ENCODE measurements at regions not wholly inside any gene's neighbourhood (a gene's known extent, or its start where the extent isn't known, plus 50 kb on each side); places are given as distances from the start of the nearest gene placed in this dataset.

DNA sequence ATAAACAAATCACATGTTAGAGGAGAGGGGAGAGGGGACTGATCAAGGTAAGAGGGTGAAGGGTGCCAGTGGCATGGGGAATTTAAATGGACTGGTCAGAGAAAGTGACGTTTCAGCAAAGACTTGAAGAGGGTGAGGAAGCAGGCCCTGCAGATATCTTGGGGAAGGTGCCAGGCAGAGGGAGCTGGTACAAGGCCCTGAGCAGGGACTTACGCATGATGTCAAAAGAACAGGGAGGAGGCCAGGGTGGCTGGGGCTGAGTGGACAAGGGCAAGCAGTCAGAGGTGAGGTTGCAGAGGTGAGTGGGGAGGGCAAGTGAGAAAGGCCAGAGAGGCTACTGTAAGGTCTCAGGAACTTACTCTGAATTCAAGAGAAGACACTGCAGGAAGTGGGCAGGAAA lies 53.3 kb upstream of the RMP24 start:
- TF ChIP-seq ARNT (IDR thresholded peaks at IDR 0.05) (no peak), FOXA1 (IDR thresholded peaks at IDR 0.05) (no peak), TARDBP (IDR thresholded peaks at IDR 0.05) (no peak), FOXK2 (IDR thresholded peaks at IDR 0.05) (no peak), HDGF (IDR thresholded peaks at IDR 0.05; ENCODE audit: borderline replicate concordance) (no peak), LEF1 (IDR thresholded peaks at IDR 0.05; ENCODE audit: borderline replicate concordance) (no peak), BHLHE40 (IDR thresholded peaks at IDR 0.05; ENCODE audit: borderline replicate concordance) (no peak)
- ChIA-PET POLR2A (no interaction called here), CTCF (interaction anchor here (1.1 kb wide), 1 partner anchor 31 kb away, joined by 6 read pairs; no protein-coding TSS in a partner anchor)
- DNase-seq (ENCODE audit: extremely low spot score) = no peak

DNA sequence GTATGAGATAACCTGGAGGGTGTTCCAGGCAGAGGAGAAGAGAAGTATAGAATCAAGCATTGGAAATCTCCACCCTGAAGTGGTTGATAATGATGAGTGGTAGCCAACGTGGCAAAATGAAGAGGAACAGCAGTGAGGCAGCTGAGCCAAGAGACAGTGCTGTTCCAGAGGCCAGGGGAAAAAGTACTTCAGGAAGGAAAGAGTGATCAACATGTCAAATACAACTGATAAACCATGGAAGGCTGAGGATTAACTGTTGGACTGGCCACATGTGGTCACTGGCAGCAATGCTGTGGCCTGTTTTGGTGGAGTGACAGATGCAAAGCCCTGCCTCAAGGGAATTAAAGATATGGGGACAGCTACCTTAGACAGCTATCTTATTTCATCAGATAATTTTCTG lies 51.9 kb upstream of the RMP24 start:
- CTCF ChIA-PET = no interaction called here
- DNase-seq (ENCODE audit: extremely low spot score) = no peak
- POLR2A ChIA-PET = no interaction called here
- no peak for TF ChIP-seq FOXK2 (IDR thresholded peaks at IDR 0.05)
- TF ChIP-seq HDGF (IDR thresholded peaks at IDR 0.05; ENCODE audit: borderline replicate concordance) = no peak
- no peak for TF ChIP-seq FOXA1 (IDR thresholded peaks at IDR 0.05)
- TF ChIP-seq FOXM1 (IDR thresholded peaks at IDR 0.05; ENCODE audit: borderline replicate concordance) = no peak
- TF ChIP-seq ARNT (IDR thresholded peaks at IDR 0.05) = no peak
- no peak for TF ChIP-seq LEF1 (IDR thresholded peaks at IDR 0.05; ENCODE audit: borderline replicate concordance)
- TF ChIP-seq L3MBTL2 (conservative IDR thresholded peaks at IDR 0.05) = no peak
- TF ChIP-seq BHLHE40 (IDR thresholded peaks at IDR 0.05; ENCODE audit: borderline replicate concordance) = no peak
- TF ChIP-seq TARDBP (IDR thresholded peaks at IDR 0.05) = no peak
- TF ChIP-seq NFRKB (IDR thresholded peaks at IDR 0.05) = no peak
- TF ChIP-seq SP1 (IDR thresholded peaks at IDR 0.05) = no peak
- TF ChIP-seq, protein P1, sequence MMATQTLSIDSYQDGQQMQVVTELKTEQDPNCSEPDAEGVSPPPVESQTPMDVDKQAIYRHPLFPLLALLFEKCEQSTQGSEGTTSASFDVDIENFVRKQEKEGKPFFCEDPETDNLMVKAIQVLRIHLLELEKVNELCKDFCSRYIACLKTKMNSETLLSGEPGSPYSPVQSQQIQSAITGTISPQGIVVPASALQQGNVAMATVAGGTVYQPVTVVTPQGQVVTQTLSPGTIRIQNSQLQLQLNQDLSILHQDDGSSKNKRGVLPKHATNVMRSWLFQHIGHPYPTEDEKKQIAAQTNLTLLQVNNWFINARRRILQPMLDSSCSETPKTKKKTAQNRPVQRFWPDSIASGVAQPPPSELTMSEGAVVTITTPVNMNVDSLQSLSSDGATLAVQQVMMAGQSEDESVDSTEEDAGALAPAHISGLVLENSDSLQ (IDR thresholded peaks at IDR 0.05) = no peak

Data from HEK293T (cell line).